K562 (cell line): ENCODE measurements at regions not wholly inside any gene's neighbourhood (a gene's known extent, or its start where the extent isn't known, plus 50 kb on each side); places are given as distances from the start of the nearest gene placed in this dataset.

Experiments
- ATAC-seq: fragments of 200-7000 bp; cut with Tn5 transposase; 3 replicates; pipeline ENCODE4 v1.9.1; 2020; ENCODE audit warnings: moderate library complexity
- BruUV-seq: library from RNA; stranded (reverse); fragments of 400-500 nt; replicated peaks from 2 replicates; lab custom pipeline; 2021; lab: Mats Ljungman, UMichigan
- CTCF ChIA-PET: fragments of 300-600 bp; formaldehyde crosslinking; extraction: SDS; loops from one replicate; lab custom pipeline; 2021; ENCODE audit warnings: low intra/inter-chr PET ratio; lab: Yijun Ruan, JAX
- POLR2A ChIA-PET: fragments of 300-600, 350-650 bp; sonication (Branson Sonifier 250); formaldehyde crosslinking; extraction: SDS; loops from one replicate; lab custom pipeline; 2021; ENCODE audit warnings: antibody characterized with exemption, inconsistent platforms; lab: Yijun Ruan, JAX
- DNase-seq, 4 experiments: peaks; one replicate each; pipeline versions ENCODE4 v3.0.0 to v3.0.0-alpha.2; 2011 to 2018; ENCODE audit warnings: low spot score in 3 of 4, mixed read lengths in 3 of 4; ENCODE audit errors: extremely low read depth in 1 of 4
- FAIRE-seq: peaks from 2 replicates; lab custom pipeline; 2011; peaks lifted over from hg19 to GRCh38; lab: Jason Lieb, UNC
- H2AFZ ChIP-seq: 2 replicates; pipeline ENCODE4 v1.6.0; 2011; ENCODE audit warnings: low read depth, low read length, control low read depth, inconsistent platforms
- H3K27ac ChIP-seq: fragments of 200-600 bp; 3 replicates; pipeline ENCODE4 v1.8.0; 2011; ENCODE audit warnings: low read depth, mild to moderate bottlenecking, control low read depth, inconsistent platforms, low read length, moderate library complexity, mixed read lengths; ENCODE audit errors: extremely low read depth
- H3K27me3 ChIP-seq, 2 experiments: fragments of 300-600 bp in 1 of 2; 2 replicates in 1 of 2; 3 replicates in 1 of 2; pipeline versions ENCODE4 v1.6.0 to v1.8.0; 2011; ENCODE audit warnings: inconsistent platforms in 2 of 2, low read length in 2 of 2, mild to moderate bottlenecking in 1 of 2, mixed read lengths in 1 of 2, moderate library complexity in 1 of 2; ENCODE audit not compliant: control insufficient read depth in 2 of 2, insufficient read depth in 2 of 2
- H3K36me3 ChIP-seq: fragments of 300-600 bp; 3 replicates; pipeline ENCODE4 v1.8.0; 2011; ENCODE audit warnings: mild to moderate bottlenecking, low read length, inconsistent platforms; ENCODE audit not compliant: control insufficient read depth, insufficient read depth
- H3K4me1 ChIP-seq, 2 experiments: fragments of 200-600 bp in 1 of 2; replicated peaks in 1 of 2; 2 replicates in 1 of 2; 3 replicates in 1 of 2; pipeline versions ENCODE4 v1.5.1 to v1.8.0; 2011; ENCODE audit warnings: inconsistent platforms in 2 of 2, low read length in 2 of 2, mild to moderate bottlenecking in 1 of 2, mixed read lengths in 1 of 2, moderate library complexity in 1 of 2; ENCODE audit not compliant: control insufficient read depth in 2 of 2, insufficient read depth in 2 of 2
- H3K4me2 ChIP-seq: 2 replicates; pipeline ENCODE4 v1.6.1; 2011; ENCODE audit warnings: low read length, control low read depth, inconsistent platforms, mixed read lengths; ENCODE audit not compliant: insufficient read depth
- H3K4me3 ChIP-seq: fragments of 200-600 bp; sonication (generic), shearing (Covaris generic); 2 replicates; pipeline ENCODE4 v1.5.1; 2016; ENCODE audit warnings: control low read depth, inconsistent platforms
- H3K79me2 ChIP-seq: fragments of 200-600 bp; 3 replicates; pipeline ENCODE4 v1.8.0; 2011; ENCODE audit warnings: low read length, inconsistent platforms; ENCODE audit not compliant: control insufficient read depth, insufficient read depth
- H3K9ac ChIP-seq, 2 experiments: 2 replicates each; pipeline versions ENCODE4 v1.6.0 to v1.6.1; 2011; ENCODE audit warnings: low read depth in 2 of 2, low read length in 2 of 2, control low read depth in 1 of 2, inconsistent platforms in 1 of 2, mild to moderate bottlenecking in 1 of 2, mixed read lengths in 1 of 2; ENCODE audit not compliant: insufficient read depth in 1 of 2
- H3K9me1 ChIP-seq: one replicate; pipeline ENCODE4 v1.6.0; 2011; ENCODE audit warnings: inconsistent platforms, mild to moderate bottlenecking, low read length, moderate library complexity; ENCODE audit not compliant: control insufficient read depth, insufficient read depth
- H3K9me3 ChIP-seq: replicated peaks from 2 replicates; pipeline ENCODE4 v1.5.1; 2011; ENCODE audit warnings: low read depth, low read length, inconsistent platforms; ENCODE audit not compliant: control insufficient read depth, insufficient read depth
- H4K20me1 ChIP-seq: replicated peaks from 2 replicates; pipeline ENCODE4 v1.6.1; 2011; ENCODE audit warnings: low read length, inconsistent platforms, mixed read lengths; ENCODE audit not compliant: control insufficient read depth, insufficient read depth
- ETV5 ChIP-seq: sonication (generic); formaldehyde crosslinking; IDR thresholded peaks from 2 replicates; pipeline ENCODE4 v1.4.0; 2020; ENCODE audit warnings: low read depth, mild to moderate bottlenecking, missing genetic modification reagents
- GABPA ChIP-seq: fragments of 200-800 bp; sonication (Bioruptor generic); conservative IDR thresholded peaks from 2 replicates; pipeline ENCODE4 v1.6.1; 2016; ENCODE audit warnings: low read depth, missing genetic modification characterization, missing compliant biosample characterization
- HIVEP1 ChIP-seq: fragments of 250-450 bp; sonication (Bioruptor Pico); IDR thresholded peaks from 2 replicates; pipeline ENCODE4 v1.4.0; 2020; ENCODE audit warnings: mild to moderate bottlenecking
- MAZ ChIP-seq, 2 experiments: fragments of 450-650 bp in 1 of 2; sonication (generic) in 1 of 2; formaldehyde crosslinking; IDR thresholded peaks in 1 of 2; conservative IDR thresholded peaks in 1 of 2; 2 replicates each; pipeline versions ENCODE4 v1.4.0 to v1.5.0; 2020; ENCODE audit warnings: mild to moderate bottlenecking in 1 of 2, missing genetic modification reagents in 1 of 2
- NFIX ChIP-seq: fragments of 250-450 bp; sonication (Bioruptor Pico); IDR thresholded peaks from 2 replicates; pipeline ENCODE4 v1.4.0; 2020; ENCODE audit warnings: low read depth, mild to moderate bottlenecking, moderate library complexity
- RB1 ChIP-seq: fragments of 450-650 bp; IDR thresholded peaks from 2 replicates; pipeline ENCODE4 v1.6.1; 2017; ENCODE audit warnings: low read depth, mild to moderate bottlenecking
- RCOR1 ChIP-seq, 2 experiments: IDR thresholded peaks; 2 replicates each; pipeline ENCODE4 v1.6.1; 2012; ENCODE audit warnings: low read depth in 2 of 2, low read length in 2 of 2, borderline replicate concordance in 1 of 2, improper control_type of control experiment in 1 of 2
- SIN3B ChIP-seq: fragments of 450-650 bp; IDR thresholded peaks from 2 replicates; pipeline ENCODE4 v1.6.1; 2017; ENCODE audit warnings: low read depth, mild to moderate bottlenecking, moderate library complexity
- SMAD2 ChIP-seq: fragments of 150-350 bp; IDR thresholded peaks from 2 replicates; pipeline ENCODE4 v1.6.1; 2014; ENCODE audit warnings: low read depth, mild to moderate bottlenecking, low read length
- SP2 ChIP-seq: IDR thresholded peaks from 2 replicates; pipeline ENCODE4 v1.6.1; 2011; ENCODE audit warnings: mild to moderate bottlenecking, low read depth, low read length, moderate library complexity; ENCODE audit not compliant: poor library complexity, severe bottlenecking; ENCODE audit errors: extremely low read depth
- ZBED1 ChIP-seq: IDR thresholded peaks from 2 replicates; pipeline ENCODE4 v1.6.1; 2014
- ZNF589 ChIP-seq: fragments of 200-800 bp; sonication (Bioruptor generic); IDR thresholded peaks from 2 replicates; pipeline ENCODE4 v1.6.1; 2016; ENCODE audit warnings: low read depth, missing genetic modification characterization, missing compliant biosample characterization
- ZNF780A ChIP-seq: fragments of 250-450 bp; sonication (Bioruptor Pico); IDR thresholded peaks from 2 replicates; pipeline ENCODE4 v1.5.0; 2021; ENCODE audit warnings: mild to moderate bottlenecking
- WGBS: fragments of 100-300 bp; shearing (Covaris generic); methylation state at CpG from one replicate; pipeline ENCODE4 v1.1.6; 2016; ENCODE audit warnings: low coverage, mixed read lengths; ENCODE audit not compliant: insufficient coverage; ENCODE audit errors: missing lambda C conversion rate; 5-methylcytosine and 5-hydroxymethylcytosine counted together
- in situ Hi-C: fragments of 300-500 bp; cut with MboI; formaldehyde crosslinking; loops from 4 replicates; pipeline ENCODE4 v1.15.0; 2018; ENCODE audit warnings: inconsistent platforms, mixed read lengths
- intact Hi-C: fragments of 100-400 bp; cut with micrococcal nuclease; formaldehyde crosslinking; loops from 2 replicates; pipeline ENCODE4 v1.14.2; 2022
- TF ChIP-seq, protein P1 (sequence below): fragments of 200-800 bp; sonication (Bioruptor generic); IDR thresholded peaks from 2 replicates; pipeline ENCODE4 v1.6.1; 2017; ENCODE audit warnings: missing genetic modification characterization, missing compliant biosample characterization
- TF ChIP-seq, protein P2 (sequence below): fragments of 450-650 bp; IDR thresholded peaks from 2 replicates; pipeline ENCODE4 v1.6.1; 2016; ENCODE audit warnings: low read depth, mild to moderate bottlenecking, moderate library complexity
- TF ChIP-seq, protein P3 (sequence below): fragments of 250-450 bp; sonication (Bioruptor Pico); IDR thresholded peaks from 2 replicates; pipeline ENCODE4 v1.5.0; 2021
- TF ChIP-seq, protein P4 (sequence below): sonication (generic); formaldehyde crosslinking; IDR thresholded peaks from 2 replicates; pipeline ENCODE4 v1.8.1; 2022; ENCODE audit warnings: missing genetic modification reagents
- TF ChIP-seq, protein P5 (sequence below), 2 experiments: fragments of 450-650 bp in 1 of 2; sonication (generic) in 1 of 2; formaldehyde crosslinking; conservative IDR thresholded peaks; 2 replicates each; pipeline versions ENCODE4 v1.4.0 to v1.8.1; 2020 to 2022; ENCODE audit warnings: mild to moderate bottlenecking in 1 of 2, missing genetic modification reagents in 1 of 2
- TF ChIP-seq, protein P6 (sequence below): fragments of 250-450 bp; sonication (Bioruptor Pico); IDR thresholded peaks from 2 replicates; pipeline ENCODE4 v1.9.0; 2021; ENCODE audit warnings: mild to moderate bottlenecking

DNA sequence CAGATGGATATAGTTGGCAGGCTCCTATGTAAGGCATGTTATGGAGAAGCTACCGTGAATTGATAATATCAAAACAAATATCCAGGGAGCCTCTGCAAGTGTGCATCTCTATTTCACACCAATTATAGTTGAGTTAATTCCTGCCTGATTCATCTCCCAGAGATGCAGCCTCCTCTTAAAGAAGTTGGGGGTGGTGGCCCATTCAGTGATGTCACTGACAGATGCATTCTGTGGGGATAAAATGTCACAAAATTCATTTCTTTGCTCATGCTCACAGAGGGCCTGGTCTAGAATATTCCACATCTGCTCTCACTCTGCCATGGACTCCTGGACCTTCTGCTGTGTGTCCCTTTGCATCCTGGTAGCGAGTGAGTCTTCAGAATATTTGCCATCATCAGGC lies 189.1 kb upstream of the PRSS1 start:
- POLR2A ChIA-PET, result no interaction called here
- in situ Hi-C loops, result no loop called here
- no TSS peak for BruUV-seq
- 2% methylated on average over 2 of the region's 2 CpGs for WGBS
- CTCF ChIA-PET, result no interaction called here
- TF ChIP-seq, protein P1, sequence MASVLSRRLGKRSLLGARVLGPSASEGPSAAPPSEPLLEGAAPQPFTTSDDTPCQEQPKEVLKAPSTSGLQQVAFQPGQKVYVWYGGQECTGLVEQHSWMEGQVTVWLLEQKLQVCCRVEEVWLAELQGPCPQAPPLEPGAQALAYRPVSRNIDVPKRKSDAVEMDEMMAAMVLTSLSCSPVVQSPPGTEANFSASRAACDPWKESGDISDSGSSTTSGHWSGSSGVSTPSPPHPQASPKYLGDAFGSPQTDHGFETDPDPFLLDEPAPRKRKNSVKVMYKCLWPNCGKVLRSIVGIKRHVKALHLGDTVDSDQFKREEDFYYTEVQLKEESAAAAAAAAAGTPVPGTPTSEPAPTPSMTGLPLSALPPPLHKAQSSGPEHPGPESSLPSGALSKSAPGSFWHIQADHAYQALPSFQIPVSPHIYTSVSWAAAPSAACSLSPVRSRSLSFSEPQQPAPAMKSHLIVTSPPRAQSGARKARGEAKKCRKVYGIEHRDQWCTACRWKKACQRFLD (CRISPR knock-in tag), result no peak
- TF ChIP-seq RB1 (no peak), MAZ (CRISPR knock-in tag; conservative IDR thresholded peaks at IDR 0.05 in 1 of 2, IDR thresholded peaks at IDR 0.05 in 1 of 2) (no peak), GABPA (tag) (no peak), NFIX (CRISPR knock-in tag) (no peak), HIVEP1 (CRISPR knock-in tag) (no peak), SIN3B (no peak), SMAD2 (no peak), ZBED1 (no peak), ETV5 (no peak), RCOR1 (IDR thresholded peaks at IDR 0.05; ENCODE audit: borderline replicate concordance in 1 of 2, low read depth in 2 of 2, low read length in 2 of 2) (no peak), ZNF780A (CRISPR knock-in tag) (no peak), ZNF589 (CRISPR knock-in tag) (no peak), SP2 (no peak)
- TF ChIP-seq, protein P2, sequence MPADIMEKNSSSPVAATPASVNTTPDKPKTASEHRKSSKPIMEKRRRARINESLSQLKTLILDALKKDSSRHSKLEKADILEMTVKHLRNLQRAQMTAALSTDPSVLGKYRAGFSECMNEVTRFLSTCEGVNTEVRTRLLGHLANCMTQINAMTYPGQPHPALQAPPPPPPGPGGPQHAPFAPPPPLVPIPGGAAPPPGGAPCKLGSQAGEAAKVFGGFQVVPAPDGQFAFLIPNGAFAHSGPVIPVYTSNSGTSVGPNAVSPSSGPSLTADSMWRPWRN, result no peak
- TF ChIP-seq, protein P3, sequence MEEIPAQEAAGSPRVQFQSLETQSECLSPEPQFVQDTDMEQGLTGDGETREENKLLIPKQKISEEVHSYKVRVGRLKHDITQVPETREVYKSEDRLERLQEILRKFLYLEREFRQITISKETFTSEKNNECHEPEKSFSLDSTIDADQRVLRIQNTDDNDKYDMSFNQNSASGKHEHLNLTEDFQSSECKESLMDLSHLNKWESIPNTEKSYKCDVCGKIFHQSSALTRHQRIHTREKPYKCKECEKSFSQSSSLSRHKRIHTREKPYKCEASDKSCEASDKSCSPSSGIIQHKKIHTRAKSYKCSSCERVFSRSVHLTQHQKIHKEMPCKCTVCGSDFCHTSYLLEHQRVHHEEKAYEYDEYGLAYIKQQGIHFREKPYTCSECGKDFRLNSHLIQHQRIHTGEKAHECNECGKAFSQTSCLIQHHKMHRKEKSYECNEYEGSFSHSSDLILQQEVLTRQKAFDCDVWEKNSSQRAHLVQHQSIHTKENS (CRISPR knock-in tag), result no peak
- TF ChIP-seq, protein P4, sequence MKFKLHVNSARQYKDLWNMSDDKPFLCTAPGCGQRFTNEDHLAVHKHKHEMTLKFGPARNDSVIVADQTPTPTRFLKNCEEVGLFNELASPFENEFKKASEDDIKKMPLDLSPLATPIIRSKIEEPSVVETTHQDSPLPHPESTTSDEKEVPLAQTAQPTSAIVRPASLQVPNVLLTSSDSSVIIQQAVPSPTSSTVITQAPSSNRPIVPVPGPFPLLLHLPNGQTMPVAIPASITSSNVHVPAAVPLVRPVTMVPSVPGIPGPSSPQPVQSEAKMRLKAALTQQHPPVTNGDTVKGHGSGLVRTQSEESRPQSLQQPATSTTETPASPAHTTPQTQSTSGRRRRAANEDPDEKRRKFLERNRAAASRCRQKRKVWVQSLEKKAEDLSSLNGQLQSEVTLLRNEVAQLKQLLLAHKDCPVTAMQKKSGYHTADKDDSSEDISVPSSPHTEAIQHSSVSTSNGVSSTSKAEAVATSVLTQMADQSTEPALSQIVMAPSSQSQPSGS, result no peak
- TF ChIP-seq, protein P5, sequence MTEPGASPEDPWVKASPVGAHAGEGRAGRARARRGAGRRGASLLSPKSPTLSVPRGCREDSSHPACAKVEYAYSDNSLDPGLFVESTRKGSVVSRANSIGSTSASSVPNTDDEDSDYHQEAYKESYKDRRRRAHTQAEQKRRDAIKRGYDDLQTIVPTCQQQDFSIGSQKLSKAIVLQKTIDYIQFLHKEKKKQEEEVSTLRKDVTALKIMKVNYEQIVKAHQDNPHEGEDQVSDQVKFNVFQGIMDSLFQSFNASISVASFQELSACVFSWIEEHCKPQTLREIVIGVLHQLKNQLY (CRISPR knock-in tag; conservative IDR thresholded peaks at IDR 0.05), result no peak
- TF ChIP-seq, protein P6, sequence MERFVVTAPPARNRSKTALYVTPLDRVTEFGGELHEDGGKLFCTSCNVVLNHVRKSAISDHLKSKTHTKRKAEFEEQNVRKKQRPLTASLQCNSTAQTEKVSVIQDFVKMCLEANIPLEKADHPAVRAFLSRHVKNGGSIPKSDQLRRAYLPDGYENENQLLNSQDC (CRISPR knock-in tag), result no peak
- TF ChIP-seq, all 486 proteins: peak for 0
- Histone ChIP-seq H3K36me3 (no peaks in the 10 kb centered on the region), H2AFZ (no peak overlapping the region), H3K4me3 (no peak overlapping the region), H3K4me2 (no peak overlapping the region), H3K79me2 (no peaks in the 10 kb centered on the region), H3K9me3 (no peaks in the 10 kb centered on the region), H3K9ac (no peak overlapping the region), H3K27ac (no peak overlapping the region), H4K20me1 (no peaks in the 10 kb centered on the region), H3K9me1 (no peaks in the 10 kb centered on the region), H3K27me3 (no peaks in the 10 kb centered on the region), H3K4me1 (no peaks in the 10 kb centered on the region)
- intact Hi-C loops, result no loop called here
- FAIRE-seq (no peak), ATAC-seq (no peak), DNase-seq (no peak)
